ENCODE measurements at regions not wholly inside any gene's neighbourhood (a gene's known extent, or its start where the extent isn't known, plus 50 kb on each side); places are given as distances from the start of the nearest gene placed in this dataset.

- H3K27me3 ChIP-seq = no peaks in the 10 kb centered on the region
- H3K9me3 ChIP-seq (ENCODE audit: low read depth) = no peaks in the 10 kb centered on the region
- no peak overlapping the region for H3K4me2 ChIP-seq
- H3K27ac ChIP-seq = no peak overlapping the region
- no peak overlapping the region for H2AFZ ChIP-seq
- no peaks in the 10 kb centered on the region for H3K4me1 ChIP-seq (ENCODE audit: insufficient read depth)
- H4K20me1 ChIP-seq (ENCODE audit: insufficient read depth, poor library complexity, severe bottlenecking) = no peaks in the 10 kb centered on the region
- TF ChIP-seq EZH2phosphoT487 (IDR thresholded peaks at IDR 0.05; ENCODE audit: low read depth, severe bottlenecking, unreplicated experiment) (no peak), CTCF (IDR thresholded peaks at IDR 0.05; ENCODE audit: poor library complexity) (no peak), EZH2 (IDR thresholded peaks at IDR 0.05; ENCODE audit: borderline replicate concordance) (no peak)
- 58% methylated on average over 1 of the region's 1 CpG for WGBS (ENCODE audit: low lambda C conversion rate, missing lambda C conversion rate)
- H3K36me3 ChIP-seq (replicated peaks; ENCODE audit: insufficient read depth, low read depth) = no peaks in the 10 kb centered on the region
- no peak overlapping the region for H3K4me3 ChIP-seq
- H3K9me2 ChIP-seq (replicated peaks; ENCODE audit: insufficient read depth) = no peaks in the 10 kb centered on the region
- no peaks in the 10 kb centered on the region for H3K79me2 ChIP-seq
- no peak for DNase-seq (ENCODE audit: low spot score)
Measured at GRCh38 chr3:152587861-152588260, 247.1 kb upstream of the P2RY1 start.

- Histone ChIP-seq H3K4me1 (ENCODE audit: insufficient read depth) (no peaks in the 10 kb centered on the region), H3K27ac (no peak overlapping the region), H3K4me2 (no peak overlapping the region), H3K79me2 (no peaks in the 10 kb centered on the region), H3K9me3 (ENCODE audit: low read depth) (no peaks in the 10 kb centered on the region), H3K9me2 (replicated peaks; ENCODE audit: insufficient read depth) (no peaks in the 10 kb centered on the region), H3K4me3 (no peak overlapping the region), H3K36me3 (replicated peaks; ENCODE audit: insufficient read depth, low read depth) (no peaks in the 10 kb centered on the region), H4K20me1 (ENCODE audit: insufficient read depth, poor library complexity, severe bottlenecking) (no peaks in the 10 kb centered on the region), H2AFZ (no peak overlapping the region), H3K27me3 (no peaks in the 10 kb centered on the region)
- TF ChIP-seq EZH2phosphoT487 (IDR thresholded peaks at IDR 0.05; ENCODE audit: low read depth, severe bottlenecking, unreplicated experiment) (no peak), EZH2 (IDR thresholded peaks at IDR 0.05; ENCODE audit: borderline replicate concordance) (no peak), CTCF (IDR thresholded peaks at IDR 0.05; ENCODE audit: poor library complexity) (no peak)
- no peak for DNase-seq (ENCODE audit: low spot score)
- WGBS (ENCODE audit: low lambda C conversion rate, missing lambda C conversion rate) = 82% methylated on average over 2 of the region's 2 CpGs
Measured at GRCh38 chr3:152589644-152590043, 245.3 kb upstream of the P2RY1 start.

- Histone ChIP-seq H2AFZ (no peak overlapping the region), H3K36me3 (replicated peaks; ENCODE audit: insufficient read depth, low read depth) (no peaks in the 10 kb centered on the region), H3K4me1 (ENCODE audit: insufficient read depth) (peaks cover 5% of the 10 kb centered on the region), H3K27me3 (no peaks in the 10 kb centered on the region), H4K20me1 (ENCODE audit: insufficient read depth, poor library complexity, severe bottlenecking) (no peaks in the 10 kb centered on the region), H3K4me2 (no peak overlapping the region), H3K4me3 (no peak overlapping the region), H3K9me3 (ENCODE audit: low read depth) (no peaks in the 10 kb centered on the region), H3K27ac (no peak overlapping the region), H3K79me2 (no peaks in the 10 kb centered on the region), H3K9me2 (replicated peaks; ENCODE audit: insufficient read depth) (no peaks in the 10 kb centered on the region)
- TF ChIP-seq EZH2 (IDR thresholded peaks at IDR 0.05; ENCODE audit: borderline replicate concordance) (no peak), CTCF (IDR thresholded peaks at IDR 0.05; ENCODE audit: poor library complexity) (no peak), EZH2phosphoT487 (IDR thresholded peaks at IDR 0.05; ENCODE audit: low read depth, severe bottlenecking, unreplicated experiment) (no peak)
- 47% methylated on average over 2 of the region's 2 CpGs for WGBS (ENCODE audit: low lambda C conversion rate, missing lambda C conversion rate)
- DNase-seq (ENCODE audit: low spot score) = no peak
Measured at GRCh38 chr3:152591515-152591914, 243.4 kb upstream of the P2RY1 start.

- TF ChIP-seq EZH2 (IDR thresholded peaks at IDR 0.05; ENCODE audit: borderline replicate concordance) (no peak), EZH2phosphoT487 (IDR thresholded peaks at IDR 0.05; ENCODE audit: low read depth, severe bottlenecking, unreplicated experiment) (no peak), CTCF (IDR thresholded peaks at IDR 0.05; ENCODE audit: poor library complexity) (no peak)
- H3K4me3 ChIP-seq = no peak overlapping the region
Measured at GRCh38 chr3:152593242-152593641, 241.7 kb upstream of the P2RY1 start.

More at GRCh38 chr3:152593242-152593641, 241.7 kb upstream of the P2RY1 start:
- H3K4me1 ChIP-seq (ENCODE audit: insufficient read depth) = peaks cover 9% of the 10 kb centered on the region
- no peaks in the 10 kb centered on the region for H3K27me3 ChIP-seq
- DNase-seq (ENCODE audit: low spot score) = no peak
- no peaks in the 10 kb centered on the region for H3K36me3 ChIP-seq (replicated peaks; ENCODE audit: insufficient read depth, low read depth)
- H3K4me2 ChIP-seq = no peak overlapping the region
- no peak overlapping the region for H2AFZ ChIP-seq
- H3K9me3 ChIP-seq (ENCODE audit: low read depth) = no peaks in the 10 kb centered on the region
- H3K27ac ChIP-seq = no peak overlapping the region
- no peaks in the 10 kb centered on the region for H4K20me1 ChIP-seq (ENCODE audit: insufficient read depth, poor library complexity, severe bottlenecking)
- no peaks in the 10 kb centered on the region for H3K79me2 ChIP-seq
- no peaks in the 10 kb centered on the region for H3K9me2 ChIP-seq (replicated peaks; ENCODE audit: insufficient read depth)

Measured in hepatocyte (in vitro differentiated cells).